HG03066 (cell line): ENCODE measurements at regions not wholly inside any gene's neighbourhood (a gene's known extent, or its start where the extent isn't known, plus 50 kb on each side); places are given as distances from the start of the nearest gene placed in this dataset.
A peak's percentile ranks its signal among the peaks of the same experiment; 100 is the strongest.
"Not testable (repeated sequence)": the region's sequence is repeated elsewhere in the genome, so short reads cannot be mapped to it uniquely, and the experiment has no call there.

ENCODE experiments used
- ATAC-seq: cut with Tn5 transposase; IDR thresholded peaks from one replicate; pipeline ENCODE4 v1.9.1; 2021; ENCODE audit warnings: low read depth; ENCODE audit not compliant: unreplicated experiment

DNA sequence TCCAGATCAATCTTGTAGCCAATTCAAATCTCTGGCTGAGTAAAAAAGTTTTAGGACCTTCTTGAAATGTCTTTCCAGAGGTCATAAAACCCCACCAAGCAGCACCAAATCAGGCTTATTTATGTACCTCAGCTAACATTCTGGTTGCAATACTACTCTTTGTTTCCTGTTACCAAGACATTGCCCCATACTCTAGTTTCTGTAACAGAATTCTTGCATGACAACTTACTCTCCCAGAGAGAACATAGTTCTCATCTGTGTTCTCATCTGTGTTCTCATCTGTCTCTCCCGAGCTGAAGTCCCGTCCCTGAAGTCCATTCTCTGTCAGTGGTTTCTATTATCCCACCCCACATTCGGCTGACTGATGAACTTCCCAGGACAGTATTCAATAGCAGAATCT is 1285.1 kb downstream of the XPNPEP1 start:
- ATAC-seq, result no peak

DNA sequence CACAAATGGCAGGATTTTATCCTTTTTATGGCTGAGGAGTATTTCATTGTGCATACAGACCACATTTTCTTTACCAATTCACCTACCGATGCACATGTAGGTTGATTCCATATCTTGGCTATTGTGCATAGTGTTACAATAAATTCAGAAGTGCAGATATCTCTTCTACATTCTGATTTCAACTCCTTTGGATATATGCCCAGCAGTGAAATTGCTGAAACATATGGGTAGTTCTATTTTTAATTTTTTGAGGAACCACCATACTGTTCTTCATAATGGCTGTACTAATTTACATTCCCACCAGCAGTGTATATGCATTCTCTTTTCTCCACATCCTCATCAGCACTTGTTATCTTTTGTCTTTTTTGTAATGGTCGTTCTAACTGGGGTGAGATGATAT is 1290.3 kb downstream of the XPNPEP1 start:
- no peak for ATAC-seq

DNA sequence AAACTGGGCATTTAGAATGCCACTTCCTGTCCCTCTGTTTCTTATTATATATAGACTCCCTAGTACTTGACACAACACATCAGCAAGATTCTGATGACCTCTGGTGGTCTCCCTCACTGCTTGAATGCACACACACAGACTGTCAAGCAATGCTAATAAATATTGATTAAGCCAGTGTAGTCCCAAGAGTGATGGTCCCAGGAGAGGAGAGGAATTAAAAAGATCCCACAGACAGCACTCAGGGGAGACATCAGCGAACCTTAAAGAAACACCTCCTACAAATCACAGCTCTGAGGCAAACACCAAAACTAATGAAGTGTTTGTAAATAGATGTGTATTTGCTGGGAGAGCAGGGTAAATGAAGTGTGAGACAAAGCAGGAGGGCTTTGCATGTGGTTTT is 1291.2 kb downstream of the XPNPEP1 start:
- no peak for ATAC-seq

DNA sequence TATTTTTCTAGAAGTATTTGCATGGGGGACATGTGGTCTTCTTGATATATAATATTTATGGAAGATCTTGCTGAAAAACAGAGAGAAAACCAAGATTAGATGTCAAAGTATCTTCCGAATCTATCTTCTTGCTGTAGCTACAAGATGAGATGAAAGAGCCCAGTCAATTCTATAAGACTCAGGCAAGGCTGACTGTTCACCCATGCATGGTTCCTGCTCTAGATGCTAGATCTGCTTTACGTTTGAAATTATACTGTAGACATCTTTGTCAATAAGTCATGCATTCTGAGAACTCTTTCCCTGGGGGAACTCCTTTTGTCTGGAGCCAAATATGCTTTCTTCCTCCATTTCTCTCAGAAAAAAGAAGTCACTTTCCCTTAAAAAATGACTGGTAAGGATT is 1292.0 kb downstream of the XPNPEP1 start:
- ATAC-seq, result peak; percentile 89

DNA sequence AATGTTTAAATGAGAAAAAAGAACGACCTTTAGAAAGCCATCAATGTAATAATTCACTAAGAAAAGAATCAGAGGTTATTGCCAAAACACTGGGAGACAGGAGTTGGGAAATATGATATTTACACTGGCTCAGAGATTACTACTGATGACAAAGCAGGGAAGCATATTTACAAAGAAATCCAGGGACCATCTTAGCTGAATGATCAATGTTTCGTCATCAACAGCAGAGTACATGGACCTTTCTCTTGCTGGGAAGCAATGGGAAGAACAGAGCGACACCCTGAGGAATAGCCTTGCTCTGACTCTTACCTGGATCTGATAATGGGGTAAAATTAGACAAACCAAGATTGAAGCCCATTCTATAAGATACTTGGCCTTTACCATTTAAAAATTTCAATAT is 1293.5 kb downstream of the XPNPEP1 start:
- no peak for ATAC-seq

DNA sequence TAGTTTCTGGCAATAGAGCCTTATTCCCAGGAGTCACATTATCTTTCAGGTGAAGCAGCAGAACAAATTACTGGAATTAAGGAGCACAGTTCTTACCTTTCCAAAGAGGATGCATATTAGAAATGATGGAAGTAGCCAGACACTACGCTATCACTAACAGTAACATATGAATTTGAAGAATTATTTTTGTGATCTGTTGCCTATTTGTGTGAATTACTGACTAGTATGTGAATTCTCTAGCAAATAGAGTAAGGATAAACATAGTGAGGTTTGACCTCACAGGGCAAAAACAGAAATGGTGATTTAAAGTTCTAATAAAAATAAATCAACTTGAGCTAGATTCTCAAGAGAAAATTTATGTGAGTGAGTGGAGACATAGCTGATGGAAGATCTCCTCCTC is 1299.3 kb downstream of the XPNPEP1 start:
- ATAC-seq, result no peak

DNA sequence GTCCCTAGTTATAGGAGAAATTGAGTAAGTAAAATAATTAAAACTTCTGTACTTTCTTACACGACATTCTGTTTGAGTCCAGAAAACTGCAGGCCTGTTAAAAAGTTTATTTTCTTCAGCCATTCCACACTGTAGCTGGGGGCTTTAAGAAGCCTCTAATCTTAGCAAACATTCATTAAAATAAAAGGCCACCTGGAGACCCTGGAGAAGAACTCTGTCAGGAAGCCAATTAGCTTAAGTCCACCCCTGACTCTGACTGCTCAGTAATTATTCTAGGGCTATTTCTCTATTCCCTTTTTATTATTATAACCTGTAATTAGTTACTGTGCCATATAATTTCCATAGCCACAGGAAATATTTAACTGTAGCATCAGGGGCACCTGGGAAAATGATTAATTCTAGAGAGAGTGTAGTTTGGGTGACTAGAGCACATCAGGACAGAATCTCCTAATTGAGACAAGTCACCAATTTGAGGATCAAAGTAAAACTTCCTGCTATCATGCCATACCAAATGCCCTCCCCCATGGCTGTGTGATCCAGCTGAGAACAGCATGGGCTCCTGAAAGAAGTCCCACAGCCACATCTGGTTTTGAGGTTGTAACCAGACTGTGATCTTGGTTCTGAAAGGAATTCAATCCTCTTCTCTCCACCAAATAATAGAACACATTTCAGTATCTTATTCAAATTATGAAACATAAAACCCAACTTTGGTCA is 1302.3 kb downstream of the XPNPEP1 start:
- no peak for ATAC-seq

DNA sequence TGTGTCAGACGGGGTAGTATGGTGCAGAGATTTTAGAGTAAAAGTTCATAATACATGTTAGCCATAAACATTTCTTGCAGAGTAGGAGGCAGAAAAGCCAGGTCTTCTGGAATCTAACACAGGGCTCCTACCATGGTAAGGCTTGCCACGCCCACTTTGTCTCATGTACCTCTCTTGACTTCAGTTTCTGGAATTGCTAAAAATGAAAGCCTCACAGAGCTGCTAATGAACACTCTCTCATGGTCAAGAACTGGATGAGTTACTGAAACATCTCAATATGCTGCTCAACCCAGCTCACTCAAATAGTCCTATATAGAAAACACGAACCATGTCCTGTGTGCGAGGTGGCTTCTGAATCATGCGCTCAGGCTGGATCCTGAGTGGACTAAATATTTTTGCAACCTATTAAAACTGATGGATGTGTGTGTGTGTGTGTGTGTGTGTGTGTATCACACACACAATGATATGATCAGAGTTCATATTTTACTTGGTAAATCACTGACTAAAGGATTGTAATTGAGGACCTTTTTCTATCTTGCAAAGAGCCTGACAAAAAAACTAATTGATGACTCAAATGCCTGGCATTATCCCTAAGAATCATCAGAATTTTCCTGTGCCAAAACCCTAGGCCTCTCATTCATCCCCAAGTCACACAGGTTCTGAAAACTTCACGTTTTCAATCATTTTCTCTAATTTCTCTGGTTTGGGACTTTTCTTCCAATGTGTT is 1306.6 kb downstream of the XPNPEP1 start:
- ATAC-seq, result no peak

DNA sequence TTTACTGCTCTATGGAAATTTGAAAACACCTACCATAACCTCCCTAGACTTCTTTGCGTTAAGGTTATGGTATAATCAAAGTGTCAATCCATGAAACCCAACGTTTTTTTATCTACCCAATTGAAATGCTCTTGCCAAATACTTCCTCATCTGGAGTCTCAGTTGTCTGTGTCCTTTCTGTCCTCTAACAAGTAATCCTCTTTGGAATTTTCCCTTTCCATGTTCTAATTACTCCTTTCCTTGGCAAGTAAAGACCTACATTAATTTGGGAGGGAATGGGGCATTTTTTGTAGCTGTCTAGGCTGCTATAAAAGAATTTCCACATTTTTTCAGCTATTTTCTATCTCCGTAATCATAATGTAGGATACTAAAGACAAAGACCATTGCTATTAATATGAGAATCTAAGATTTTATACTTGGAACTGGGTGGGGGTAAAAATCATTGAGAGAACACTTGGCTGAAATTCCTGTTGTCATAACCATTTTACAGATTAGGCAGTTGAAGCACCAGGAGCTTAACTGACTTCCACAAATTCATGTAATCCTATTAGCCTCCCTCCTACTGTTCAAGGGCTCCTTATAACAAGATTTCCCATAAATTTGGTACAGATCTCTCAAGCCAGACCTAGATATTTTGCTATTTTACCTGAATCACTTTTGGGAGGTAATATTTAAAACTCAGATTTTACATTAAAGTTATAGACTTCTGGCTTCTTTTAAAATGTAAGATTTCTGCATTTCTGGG is 1307.6 kb downstream of the XPNPEP1 start:
- no peak for ATAC-seq

DNA sequence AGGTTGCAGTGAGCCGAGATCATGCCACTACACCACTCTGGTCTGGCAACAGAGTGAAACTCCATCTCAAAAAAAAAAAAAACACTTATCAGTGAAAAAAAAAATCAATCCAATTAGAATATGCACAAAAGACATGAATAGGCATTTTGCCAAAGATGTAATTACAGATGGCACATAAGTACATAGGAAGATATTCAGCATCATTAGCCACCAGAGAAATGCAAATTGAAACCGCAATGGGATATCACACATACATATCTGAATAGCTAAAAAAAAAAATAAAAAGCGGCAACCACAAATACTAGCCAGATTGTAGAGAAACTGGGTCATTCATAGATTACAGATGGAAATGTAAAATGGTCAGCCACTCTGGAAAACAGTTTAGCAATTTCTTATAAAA is 1310.8 kb downstream of the XPNPEP1 start:
- ATAC-seq, result no peak

DNA sequence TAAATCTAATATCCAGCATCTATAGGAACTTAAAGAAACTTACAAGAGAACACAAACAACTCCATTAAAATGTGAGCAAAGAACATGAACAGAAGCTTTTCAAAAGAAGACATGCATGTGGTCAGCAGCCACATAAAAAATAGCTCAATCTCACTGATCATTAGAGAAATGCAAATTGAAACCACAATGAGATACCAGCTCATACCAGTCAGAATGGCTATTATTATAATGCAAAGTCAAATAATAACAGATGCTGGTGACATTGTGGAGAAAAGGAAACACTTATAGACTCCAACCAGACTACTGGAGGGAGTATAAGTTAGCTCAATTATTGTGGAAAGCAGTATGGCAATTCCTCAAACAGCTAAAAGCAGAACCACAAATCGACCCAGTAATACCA is 1314.5 kb downstream of the XPNPEP1 start:
- ATAC-seq, result no peak

DNA sequence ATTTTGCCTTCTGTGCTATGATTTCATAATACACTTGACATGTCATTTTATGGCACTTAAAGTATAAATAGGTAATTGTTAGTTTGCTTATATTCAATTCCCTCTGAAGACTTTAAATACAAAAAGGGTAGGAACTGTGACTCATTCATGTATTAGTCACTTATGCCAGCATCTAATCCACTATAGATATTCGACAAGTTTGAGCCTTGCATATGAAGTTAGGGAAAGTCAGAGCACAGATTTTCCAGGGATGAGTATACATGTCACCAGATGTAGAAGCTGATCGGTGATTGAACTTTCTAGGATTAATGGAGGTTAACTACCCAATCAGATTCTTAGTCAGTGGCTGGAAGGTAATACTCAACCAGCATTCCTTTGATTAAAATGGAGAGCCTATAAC is 1321.5 kb downstream of the XPNPEP1 start:
- no peak for ATAC-seq

DNA sequence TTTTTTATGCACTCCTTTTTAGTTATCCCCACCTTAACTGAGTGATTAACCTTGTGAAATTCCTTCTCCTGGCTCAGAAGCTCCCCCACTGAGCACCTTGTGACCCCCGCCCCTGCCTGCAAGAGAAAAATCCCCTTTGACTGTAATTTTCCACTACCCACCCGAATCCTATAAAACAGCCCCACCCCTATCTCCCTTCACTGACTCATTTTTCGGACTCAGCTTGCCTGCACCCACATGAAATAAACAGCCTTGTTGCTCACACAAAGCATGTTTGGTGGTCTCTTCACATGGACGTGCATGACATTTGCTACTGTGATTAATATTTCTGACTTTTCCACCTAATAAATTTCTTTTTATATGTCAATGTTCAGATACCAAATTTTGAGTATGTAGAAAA is 1322.8 kb downstream of the XPNPEP1 start:
- ATAC-seq, result not testable (repeated sequence)

DNA sequence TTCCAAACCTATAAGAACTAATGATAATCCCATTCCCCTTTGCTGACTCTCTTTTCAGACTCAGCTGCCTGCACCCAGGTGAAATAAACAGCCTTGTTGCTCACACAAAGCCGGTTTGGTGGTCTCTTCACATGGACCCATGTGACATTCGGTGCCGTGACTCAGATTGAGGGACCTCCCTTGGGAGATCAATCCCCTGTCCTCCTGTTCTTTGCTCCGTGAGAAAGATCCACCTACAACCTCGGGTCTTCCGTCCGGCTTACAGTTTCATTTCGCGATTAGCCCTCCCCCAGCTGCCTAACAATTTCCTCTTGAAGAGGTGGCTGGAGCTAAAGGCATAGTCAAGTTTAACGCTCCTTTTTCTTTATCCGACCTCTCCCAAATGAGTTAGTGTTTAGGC is 1324.0 kb downstream of the XPNPEP1 start:
- ATAC-seq, result not testable (repeated sequence)

DNA sequence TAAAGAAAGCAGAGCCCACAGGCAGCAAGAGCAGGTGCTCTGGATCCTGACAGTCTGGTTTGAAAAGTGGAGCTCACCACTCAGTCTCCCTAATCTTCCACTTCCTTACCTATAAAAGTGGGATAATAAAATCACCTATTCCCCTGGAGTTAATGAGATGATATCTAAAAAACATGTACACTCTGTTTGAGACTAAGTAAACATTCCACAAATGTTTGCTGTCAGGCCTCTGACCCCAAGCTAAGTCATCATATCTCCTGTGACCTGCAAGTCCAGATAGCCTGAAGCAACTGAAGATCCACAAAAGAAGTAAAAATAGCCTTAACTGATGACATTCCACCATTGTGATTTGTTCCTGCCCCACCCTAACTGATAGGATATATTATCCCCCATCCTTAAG is 1324.5 kb downstream of the XPNPEP1 start:
- no peak for ATAC-seq

DNA sequence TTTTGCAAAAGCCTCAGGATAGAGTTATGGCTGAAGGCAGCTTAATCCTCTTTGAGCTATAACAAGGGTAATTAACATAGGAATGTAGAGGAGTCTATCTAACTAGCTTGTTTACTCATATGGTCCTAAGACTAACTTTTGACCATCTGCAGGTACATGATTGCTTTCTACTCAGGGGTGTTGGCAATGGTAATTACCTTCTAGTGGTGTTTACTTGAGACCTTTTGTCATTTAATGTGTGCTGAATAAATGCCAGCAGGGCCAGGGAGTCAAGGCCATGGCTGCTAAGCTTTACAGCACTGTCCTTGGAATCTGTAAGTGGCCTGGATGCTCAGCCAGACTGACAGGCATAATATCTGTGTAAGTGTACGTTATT is 1325.0 kb downstream of the XPNPEP1 start:
- ATAC-seq, result no peak

DNA sequence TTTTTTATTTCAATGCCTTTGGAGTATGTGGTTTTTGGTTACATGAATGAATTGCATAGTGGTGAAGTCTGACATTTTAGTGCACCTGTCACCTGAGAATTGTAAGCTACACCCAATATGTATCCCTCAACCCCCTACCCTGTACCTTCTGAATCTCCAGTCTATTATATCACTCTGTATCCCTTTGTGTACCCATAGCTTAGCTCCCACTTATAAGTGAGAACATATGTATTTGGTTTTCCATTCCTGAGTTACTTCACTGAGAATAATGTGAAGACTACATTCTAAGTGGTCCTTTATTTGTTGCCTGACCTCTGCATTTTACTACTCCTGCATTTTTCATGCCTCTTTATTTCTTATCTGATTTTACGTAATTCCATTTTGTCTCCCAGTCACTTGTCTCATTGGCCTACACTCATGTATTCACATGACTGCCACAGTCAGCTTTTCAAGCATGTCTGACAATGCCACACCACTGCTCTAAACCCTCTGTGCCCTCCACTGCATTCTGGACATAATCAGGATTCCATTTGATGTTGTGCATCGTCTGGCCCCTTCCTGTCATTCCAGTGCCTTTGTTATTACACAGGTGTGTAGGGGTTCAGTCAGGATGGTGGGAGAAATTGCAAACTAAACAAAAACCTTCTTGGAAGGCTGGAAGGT is 1325.5 kb downstream of the XPNPEP1 start:
- no peak for ATAC-seq

DNA sequence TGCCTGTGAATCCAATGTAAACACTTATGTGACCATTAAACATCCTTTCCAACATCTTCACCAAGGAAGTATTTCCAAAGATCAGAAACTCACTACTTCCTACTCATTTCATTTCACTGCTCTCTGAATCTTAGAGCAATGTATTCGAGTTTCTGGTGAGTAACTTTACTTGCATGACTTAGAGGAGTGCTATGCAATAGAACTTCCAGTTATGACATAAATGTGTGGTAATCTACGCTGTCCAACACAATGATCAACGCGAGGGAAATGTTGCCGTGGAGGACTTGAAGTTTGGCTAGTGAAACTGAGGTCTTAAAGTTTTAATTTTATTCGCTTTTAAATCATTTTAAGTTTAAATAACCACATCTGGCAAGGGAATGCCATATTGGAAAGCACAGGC is 1326.3 kb downstream of the XPNPEP1 start:
- ATAC-seq, result no peak

DNA sequence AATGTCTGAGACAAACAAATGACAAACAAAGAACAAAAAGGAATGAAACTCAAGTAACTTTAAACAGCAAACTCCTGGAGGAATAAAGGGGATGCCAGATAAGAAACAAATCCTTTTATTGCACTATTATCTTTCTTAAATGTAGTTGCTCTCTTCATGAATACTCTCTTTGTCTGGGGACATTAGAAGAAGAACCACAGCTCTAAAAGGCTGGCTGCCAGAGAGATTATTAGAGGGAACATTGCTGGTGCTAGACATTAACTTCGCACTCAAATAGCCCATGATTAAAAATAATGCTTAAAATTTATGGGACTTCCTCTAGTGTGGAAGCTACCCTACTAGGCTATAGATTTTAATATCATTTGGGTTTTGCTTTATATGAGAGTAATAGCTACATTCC is 1330.4 kb downstream of the XPNPEP1 start:
- no peak for ATAC-seq

DNA sequence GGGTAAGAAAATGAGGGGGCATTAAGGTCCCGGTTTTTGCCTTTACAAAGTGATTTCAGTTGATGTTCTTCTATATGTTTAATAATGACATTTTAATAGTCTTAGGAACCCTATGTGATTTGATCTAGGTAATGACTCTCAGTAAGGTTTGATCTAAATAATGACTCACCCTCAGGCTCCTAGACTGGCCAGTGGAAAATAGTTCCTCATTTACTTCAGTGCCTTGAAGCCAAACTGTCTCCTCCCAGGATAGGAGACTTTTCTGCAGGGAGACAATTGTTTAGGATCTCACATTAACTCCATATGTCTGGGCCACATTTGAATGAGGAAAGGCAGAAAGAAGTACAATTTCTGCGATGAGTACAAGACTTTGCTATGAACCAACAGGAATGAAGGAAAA is 1331.9 kb downstream of the XPNPEP1 start:
- ATAC-seq, result no peak

DNA sequence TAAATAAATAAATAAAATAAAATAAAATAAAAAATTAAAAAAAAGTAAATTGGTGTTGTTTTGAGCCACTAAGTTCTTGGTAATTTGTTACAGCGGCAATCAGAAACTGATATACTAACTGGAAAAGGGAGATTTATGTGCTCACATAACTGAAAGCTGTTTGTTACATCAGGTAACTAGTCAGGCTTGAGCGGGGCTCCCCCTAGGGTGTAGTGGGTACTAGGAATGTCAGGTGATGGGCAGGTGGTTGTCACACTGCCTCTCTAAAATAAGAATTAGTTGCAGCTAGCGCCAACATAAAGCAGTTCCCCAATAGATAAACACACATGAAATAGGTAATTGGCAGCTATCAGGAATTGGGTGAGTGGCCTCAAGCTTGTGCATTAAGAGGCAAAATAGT is 1336.9 kb downstream of the XPNPEP1 start:
- ATAC-seq, result no peak
